ENCODE measurements at regions not wholly inside any gene's neighbourhood (a gene's known extent, or its start where the extent isn't known, plus 50 kb on each side); places are given as distances from the start of the nearest gene placed in this dataset.

GRCh38 chr13:109691689-109692088 is 94.7 kb downstream of the IRS2 start:
- 5 to 63% (median 24%) methylated on average over 1 of the region's 1 CpG for WGBS, 3 donors
- no peak for FAIRE-seq

GRCh38 chr13:109687559-109688448 is 98.6 kb downstream of the IRS2 start:
- DNase-seq (peak; percentile 76 to 96), FAIRE-seq (no peak)
- 45 to 69% (median 59%) methylated on average over 14 of the region's 14 CpGs for WGBS, 3 donors
- peaks cover 2 to 39% (median 9%) of the 10 kb centered on the region in 3 donors for H3K4me1 ChIP-seq (ENCODE audit: control insufficient read depth in 3 of 3, insufficient read depth in 2 of 3, low read depth in 1 of 3, low read length in 2 of 3)
- H3K27me3 ChIP-seq (ENCODE audit: control insufficient read depth in 3 of 3, insufficient read depth in 3 of 3, low read length in 3 of 3) = no peaks in the 10 kb centered on the region
- peak overlapping the region; percentile 30 to 51 (median 46) for H3K27ac ChIP-seq (ENCODE audit: low read depth in 1 of 3, low read length in 2 of 3)
- no peak overlapping the region for H3K4me3 ChIP-seq (ENCODE audit: low read depth in 1 of 3, low read length in 3 of 3)
- no peaks in the 10 kb centered on the region for H3K36me3 ChIP-seq (ENCODE audit: control insufficient read depth in 3 of 3, insufficient read depth in 2 of 3, low read depth in 1 of 3, low read length in 3 of 3)
- no peaks in the 10 kb centered on the region for H3K9me3 ChIP-seq (ENCODE audit: control insufficient read depth in 2 of 2, insufficient read depth in 1 of 2, low read depth in 1 of 2, low read length in 1 of 2)

More at GRCh38 chr13:109691689-109692088, 94.7 kb downstream of the IRS2 start:
- Histone ChIP-seq H3K9me3 (ENCODE audit: control insufficient read depth in 2 of 2, insufficient read depth in 1 of 2, low read depth in 1 of 2, low read length in 1 of 2) (no peaks in the 10 kb centered on the region), H3K27ac (ENCODE audit: low read depth in 1 of 3, low read length in 2 of 3) (no peak overlapping the region), H3K4me3 (ENCODE audit: low read depth in 1 of 3, low read length in 3 of 3) (no peak overlapping the region), H3K27me3 (ENCODE audit: control insufficient read depth in 3 of 3, insufficient read depth in 3 of 3, low read length in 3 of 3) (no peaks in the 10 kb centered on the region), H3K4me1 (ENCODE audit: control insufficient read depth in 3 of 3, insufficient read depth in 2 of 3, low read depth in 1 of 3, low read length in 2 of 3) (peaks cover 2 to 16% (median 9%) of the 10 kb centered on the region in 3 donors), H3K36me3 (ENCODE audit: control insufficient read depth in 3 of 3, insufficient read depth in 2 of 3, low read depth in 1 of 3, low read length in 3 of 3) (no peaks in the 10 kb centered on the region)
- DNase-seq = peak in 1 of 2 donors; percentile 36

- H3K4me3 ChIP-seq (ENCODE audit: low read depth in 1 of 3, low read length in 3 of 3) = no peak overlapping the region
- H3K9me3 ChIP-seq (ENCODE audit: control insufficient read depth in 2 of 2, insufficient read depth in 1 of 2, low read depth in 1 of 2, low read length in 1 of 2) = no peaks in the 10 kb centered on the region
- peaks cover 0 to 39% (median 8%) of the 10 kb centered on the region in 3 donors for H3K4me1 ChIP-seq (ENCODE audit: control insufficient read depth in 3 of 3, insufficient read depth in 2 of 3, low read depth in 1 of 3, low read length in 2 of 3)
- 13 to 59% (median 35%) methylated on average over 9 of the region's 9 CpGs for WGBS, 3 donors
- peak overlapping the region; percentile 59 to 81 (median 77) for H3K27ac ChIP-seq (ENCODE audit: low read depth in 1 of 3, low read length in 2 of 3)
- H3K27me3 ChIP-seq (ENCODE audit: control insufficient read depth in 3 of 3, insufficient read depth in 3 of 3, low read length in 3 of 3) = no peaks in the 10 kb centered on the region
- no peak for FAIRE-seq
- DNase-seq = no peak
- no peaks in the 10 kb centered on the region for H3K36me3 ChIP-seq (ENCODE audit: control insufficient read depth in 3 of 3, insufficient read depth in 2 of 3, low read depth in 1 of 3, low read length in 3 of 3)
These were observed 101.2 kb downstream of the IRS2 start for GRCh38 chr13:109685203-109685602.

GRCh38 chr13:109684824-109685202 is 101.6 kb downstream of the IRS2 start:
- Histone ChIP-seq H3K27ac (ENCODE audit: low read depth in 1 of 3, low read length in 2 of 3) (peak overlapping the region; percentile 59 to 81 (median 77)), H3K27me3 (ENCODE audit: control insufficient read depth in 3 of 3, insufficient read depth in 3 of 3, low read length in 3 of 3) (no peaks in the 10 kb centered on the region), H3K4me3 (ENCODE audit: low read depth in 1 of 3, low read length in 3 of 3) (no peak overlapping the region), H3K9me3 (ENCODE audit: control insufficient read depth in 2 of 2, insufficient read depth in 1 of 2, low read depth in 1 of 2, low read length in 1 of 2) (no peaks in the 10 kb centered on the region), H3K36me3 (ENCODE audit: control insufficient read depth in 3 of 3, insufficient read depth in 2 of 3, low read depth in 1 of 3, low read length in 3 of 3) (no peaks in the 10 kb centered on the region), H3K4me1 (ENCODE audit: control insufficient read depth in 3 of 3, insufficient read depth in 2 of 3, low read depth in 1 of 3, low read length in 2 of 3) (peaks cover 0 to 39% (median 8%) of the 10 kb centered on the region in 3 donors)
- FAIRE-seq (no peak), DNase-seq (peak; percentile 61 to 90)
- WGBS, 3 donors = 8 to 46% (median 31%) methylated on average over 9 of the region's 9 CpGs

GRCh38 chr13:109684084-109684823 is 102.1 kb downstream of the IRS2 start:
- FAIRE-seq = no peak
- H3K4me3 ChIP-seq (ENCODE audit: low read depth in 1 of 3, low read length in 3 of 3) = no peak overlapping the region
- peak in 1 of 2 donors; percentile 89 for DNase-seq
- H3K27me3 ChIP-seq (ENCODE audit: control insufficient read depth in 3 of 3, insufficient read depth in 3 of 3, low read length in 3 of 3) = no peaks in the 10 kb centered on the region
- no peaks in the 10 kb centered on the region for H3K36me3 ChIP-seq (ENCODE audit: control insufficient read depth in 3 of 3, insufficient read depth in 2 of 3, low read depth in 1 of 3, low read length in 3 of 3)
- WGBS, 3 donors = 16 to 58% (median 29%) methylated on average over 7 of the region's 7 CpGs
- peaks cover 0 to 39% (median 8%) of the 10 kb centered on the region in 3 donors for H3K4me1 ChIP-seq (ENCODE audit: control insufficient read depth in 3 of 3, insufficient read depth in 2 of 3, low read depth in 1 of 3, low read length in 2 of 3)
- H3K9me3 ChIP-seq (ENCODE audit: control insufficient read depth in 2 of 2, insufficient read depth in 1 of 2, low read depth in 1 of 2, low read length in 1 of 2) = no peaks in the 10 kb centered on the region
- peak overlapping the region; percentile 59 to 81 (median 77) for H3K27ac ChIP-seq (ENCODE audit: low read depth in 1 of 3, low read length in 2 of 3)

- Histone ChIP-seq H3K36me3 (ENCODE audit: control insufficient read depth in 3 of 3, insufficient read depth in 2 of 3, low read depth in 1 of 3, low read length in 3 of 3) (no peaks in the 10 kb centered on the region), H3K27ac (ENCODE audit: low read depth in 1 of 3, low read length in 2 of 3) (no peak overlapping the region), H3K4me1 (ENCODE audit: control insufficient read depth in 3 of 3, insufficient read depth in 2 of 3, low read depth in 1 of 3, low read length in 2 of 3) (peaks cover 0 to 31% (median 3%) of the 10 kb centered on the region in 3 donors), H3K27me3 (ENCODE audit: control insufficient read depth in 3 of 3, insufficient read depth in 3 of 3, low read length in 3 of 3) (no peaks in the 10 kb centered on the region), H3K9me3 (ENCODE audit: control insufficient read depth in 2 of 2, insufficient read depth in 1 of 2, low read depth in 1 of 2, low read length in 1 of 2) (no peaks in the 10 kb centered on the region), H3K4me3 (ENCODE audit: low read depth in 1 of 3, low read length in 3 of 3) (no peak overlapping the region)
- DNase-seq (no peak), FAIRE-seq (no peak)
- 84 to 89% (median 88%) methylated on average over 8 of the region's 8 CpGs for WGBS, 3 donors
These were observed 103.7 kb downstream of the IRS2 start for GRCh38 chr13:109682534-109683244.

- no peaks in the 10 kb centered on the region for H3K9me3 ChIP-seq (ENCODE audit: control insufficient read depth in 2 of 2, insufficient read depth in 1 of 2, low read depth in 1 of 2, low read length in 1 of 2)
- no peaks in the 10 kb centered on the region for H3K36me3 ChIP-seq (ENCODE audit: control insufficient read depth in 3 of 3, insufficient read depth in 2 of 3, low read depth in 1 of 3, low read length in 3 of 3)
- FAIRE-seq = no peak
- H3K4me3 ChIP-seq (ENCODE audit: low read depth in 1 of 3, low read length in 3 of 3) = no peak overlapping the region
- H3K27me3 ChIP-seq (ENCODE audit: control insufficient read depth in 3 of 3, insufficient read depth in 3 of 3, low read length in 3 of 3) = no peaks in the 10 kb centered on the region
- no peak for DNase-seq
- H3K4me1 ChIP-seq (ENCODE audit: control insufficient read depth in 3 of 3, insufficient read depth in 2 of 3, low read depth in 1 of 3, low read length in 2 of 3) = peaks cover 0 to 22% (median 0%) of the 10 kb centered on the region in 3 donors
- no peak overlapping the region for H3K27ac ChIP-seq (ENCODE audit: low read depth in 1 of 3, low read length in 2 of 3)
- WGBS, 3 donors = 88 to 92% (median 91%) methylated on average over 4 of the region's 4 CpGs
These were observed 105.5 kb downstream of the IRS2 start for GRCh38 chr13:109680930-109681329.

- 82 to 92% (median 90%) methylated on average over 4 of the region's 4 CpGs for WGBS, 3 donors
- Histone ChIP-seq H3K36me3 (ENCODE audit: control insufficient read depth in 3 of 3, insufficient read depth in 2 of 3, low read depth in 1 of 3, low read length in 3 of 3) (no peaks in the 10 kb centered on the region), H3K9me3 (ENCODE audit: control insufficient read depth in 2 of 2, insufficient read depth in 1 of 2, low read depth in 1 of 2, low read length in 1 of 2) (no peaks in the 10 kb centered on the region), H3K4me1 (ENCODE audit: control insufficient read depth in 3 of 3, insufficient read depth in 2 of 3, low read depth in 1 of 3, low read length in 2 of 3) (peaks cover 0 to 21% (median 0%) of the 10 kb centered on the region in 3 donors), H3K27ac (ENCODE audit: low read depth in 1 of 3, low read length in 2 of 3) (no peak overlapping the region), H3K4me3 (ENCODE audit: low read depth in 1 of 3, low read length in 3 of 3) (no peak overlapping the region), H3K27me3 (ENCODE audit: control insufficient read depth in 3 of 3, insufficient read depth in 3 of 3, low read length in 3 of 3) (no peaks in the 10 kb centered on the region)
- no peak for DNase-seq
- FAIRE-seq = no peak
These were observed 106.1 kb downstream of the IRS2 start for GRCh38 chr13:109680288-109680687.

Data from small intestine (tissue), 7 donors.